Type B pancreatic cell (in vitro differentiated cells): ENCODE measurements at regions not wholly inside any gene's neighbourhood (a gene's known extent, or its start where the extent isn't known, plus 50 kb on each side); places are given as distances from the start of the nearest gene placed in this dataset.

Source experiments
- DNase-seq: peaks from one replicate; pipeline ENCODE4 v3.0.0; 2021; ENCODE audit warnings: mixed read lengths; ENCODE audit not compliant: unreplicated experiment; ENCODE audit errors: extremely low spot score
- H3K27ac Mint-ChIP-seq: 2 replicates; pipeline ENCODE4 v1.8.0; 2021; ENCODE audit warnings: mild to moderate bottlenecking, mixed read lengths
- H3K27me3 Mint-ChIP-seq: 2 replicates; pipeline ENCODE4 v1.8.0; 2021; ENCODE audit warnings: mixed read lengths
- H3K36me3 Mint-ChIP-seq: 2 replicates; pipeline ENCODE4 v1.8.0; 2021; ENCODE audit warnings: mixed read lengths
- H3K4me1 Mint-ChIP-seq: one replicate; pipeline ENCODE4 v1.8.0; 2021; ENCODE audit warnings: mixed read lengths; ENCODE audit not compliant: unreplicated experiment
- H3K4me3 Mint-ChIP-seq: 2 replicates; pipeline ENCODE4 v1.8.0; 2021; ENCODE audit warnings: mild to moderate bottlenecking, mixed read lengths
- H3K9me3 Mint-ChIP-seq: 2 replicates; pipeline ENCODE4 v1.8.0; 2021; ENCODE audit warnings: mixed read lengths
- TF ChIP-seq, protein P1 (sequence below): fragments of 200-600 bp; sonication (generic); conservative IDR thresholded peaks from 2 replicates; pipeline ENCODE4 v1.5.0; 2021; ENCODE audit warnings: antibody characterized with exemption, mild to moderate bottlenecking

DNA sequence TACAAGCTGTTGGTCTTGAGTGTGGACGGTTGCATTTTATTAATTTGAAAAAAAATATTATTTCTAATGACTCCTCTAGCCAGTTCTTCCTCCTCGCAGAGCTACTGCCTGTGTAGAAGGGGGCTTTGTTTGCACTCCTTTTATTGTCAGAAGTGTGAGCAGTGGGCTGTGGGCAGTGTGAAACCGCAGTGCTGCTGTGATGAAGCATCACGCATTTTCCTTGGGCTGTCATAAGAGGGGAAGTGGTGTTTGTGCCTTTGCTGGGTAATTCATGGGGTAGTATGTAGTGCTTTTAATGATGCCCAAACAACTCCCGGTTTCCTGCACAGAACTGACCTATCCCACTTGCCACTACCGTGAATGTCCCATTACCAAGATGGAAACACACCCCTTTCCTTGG, 357.3 kb downstream of the ZNF536 start:
- H3K27ac Mint-ChIP-seq, result no peak overlapping the region
- DNase-seq, result no peak
- peaks cover 7% of the 10 kb centered on the region for H3K4me1 Mint-ChIP-seq
- TF ChIP-seq, protein P1, sequence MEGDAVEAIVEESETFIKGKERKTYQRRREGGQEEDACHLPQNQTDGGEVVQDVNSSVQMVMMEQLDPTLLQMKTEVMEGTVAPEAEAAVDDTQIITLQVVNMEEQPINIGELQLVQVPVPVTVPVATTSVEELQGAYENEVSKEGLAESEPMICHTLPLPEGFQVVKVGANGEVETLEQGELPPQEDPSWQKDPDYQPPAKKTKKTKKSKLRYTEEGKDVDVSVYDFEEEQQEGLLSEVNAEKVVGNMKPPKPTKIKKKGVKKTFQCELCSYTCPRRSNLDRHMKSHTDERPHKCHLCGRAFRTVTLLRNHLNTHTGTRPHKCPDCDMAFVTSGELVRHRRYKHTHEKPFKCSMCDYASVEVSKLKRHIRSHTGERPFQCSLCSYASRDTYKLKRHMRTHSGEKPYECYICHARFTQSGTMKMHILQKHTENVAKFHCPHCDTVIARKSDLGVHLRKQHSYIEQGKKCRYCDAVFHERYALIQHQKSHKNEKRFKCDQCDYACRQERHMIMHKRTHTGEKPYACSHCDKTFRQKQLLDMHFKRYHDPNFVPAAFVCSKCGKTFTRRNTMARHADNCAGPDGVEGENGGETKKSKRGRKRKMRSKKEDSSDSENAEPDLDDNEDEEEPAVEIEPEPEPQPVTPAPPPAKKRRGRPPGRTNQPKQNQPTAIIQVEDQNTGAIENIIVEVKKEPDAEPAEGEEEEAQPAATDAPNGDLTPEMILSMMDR, result no peak
- H3K9me3 Mint-ChIP-seq, result no peaks in the 10 kb centered on the region
- H3K27me3 Mint-ChIP-seq, result peaks cover 16% of the 10 kb centered on the region
- no peak overlapping the region for H3K4me3 Mint-ChIP-seq
- no peaks in the 10 kb centered on the region for H3K36me3 Mint-ChIP-seq

GRCh38 chr19:30722761-30723160, 350.6 kb downstream of the ZNF536 start:
- Mint-ChIP-seq H3K4me1 (peaks cover 31% of the 10 kb centered on the region), H3K9me3 (no peaks in the 10 kb centered on the region), H3K27ac (no peak overlapping the region), H3K4me3 (no peak overlapping the region), H3K36me3 (no peaks in the 10 kb centered on the region), H3K27me3 (peaks cover 33% of the 10 kb centered on the region)
- DNase-seq, result no peak
- TF ChIP-seq, protein P1, result no peak

GRCh38 chr19:30722186-30722585, 350.0 kb downstream of the ZNF536 start:
- TF ChIP-seq, protein P1, result no peak
- no peaks in the 10 kb centered on the region for H3K9me3 Mint-ChIP-seq
- DNase-seq, result no peak
- no peak overlapping the region for H3K4me3 Mint-ChIP-seq
- H3K27ac Mint-ChIP-seq, result no peak overlapping the region
- H3K4me1 Mint-ChIP-seq, result peaks cover 33% of the 10 kb centered on the region
- no peaks in the 10 kb centered on the region for H3K36me3 Mint-ChIP-seq
- peaks cover 33% of the 10 kb centered on the region for H3K27me3 Mint-ChIP-seq

DNA sequence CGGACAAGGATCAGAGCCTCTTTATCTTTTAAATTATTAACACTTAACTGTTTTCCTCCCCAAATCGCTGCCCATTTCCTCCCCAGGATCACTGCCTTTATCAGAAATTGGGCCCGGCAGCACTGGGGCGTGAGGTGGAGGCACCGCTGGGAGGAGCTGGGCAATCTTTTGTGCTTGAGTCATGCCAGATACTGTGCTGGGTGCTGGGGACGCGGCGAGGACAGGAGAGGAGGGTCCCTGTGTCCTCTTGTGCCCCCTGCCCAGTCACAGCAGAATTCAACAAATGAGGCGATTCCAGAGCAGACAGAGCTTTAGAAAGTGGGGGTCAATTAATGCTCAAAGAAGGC, 347.8 kb downstream of the ZNF536 start:
- Mint-ChIP-seq H3K4me1 (peaks cover 33% of the 10 kb centered on the region), H3K9me3 (no peaks in the 10 kb centered on the region), H3K27me3 (peaks cover 41% of the 10 kb centered on the region), H3K36me3 (no peaks in the 10 kb centered on the region), H3K4me3 (peak overlapping the region; percentile 64), H3K27ac (no peak overlapping the region)
- no peak for DNase-seq
- TF ChIP-seq, protein P1, result no peak

DNA sequence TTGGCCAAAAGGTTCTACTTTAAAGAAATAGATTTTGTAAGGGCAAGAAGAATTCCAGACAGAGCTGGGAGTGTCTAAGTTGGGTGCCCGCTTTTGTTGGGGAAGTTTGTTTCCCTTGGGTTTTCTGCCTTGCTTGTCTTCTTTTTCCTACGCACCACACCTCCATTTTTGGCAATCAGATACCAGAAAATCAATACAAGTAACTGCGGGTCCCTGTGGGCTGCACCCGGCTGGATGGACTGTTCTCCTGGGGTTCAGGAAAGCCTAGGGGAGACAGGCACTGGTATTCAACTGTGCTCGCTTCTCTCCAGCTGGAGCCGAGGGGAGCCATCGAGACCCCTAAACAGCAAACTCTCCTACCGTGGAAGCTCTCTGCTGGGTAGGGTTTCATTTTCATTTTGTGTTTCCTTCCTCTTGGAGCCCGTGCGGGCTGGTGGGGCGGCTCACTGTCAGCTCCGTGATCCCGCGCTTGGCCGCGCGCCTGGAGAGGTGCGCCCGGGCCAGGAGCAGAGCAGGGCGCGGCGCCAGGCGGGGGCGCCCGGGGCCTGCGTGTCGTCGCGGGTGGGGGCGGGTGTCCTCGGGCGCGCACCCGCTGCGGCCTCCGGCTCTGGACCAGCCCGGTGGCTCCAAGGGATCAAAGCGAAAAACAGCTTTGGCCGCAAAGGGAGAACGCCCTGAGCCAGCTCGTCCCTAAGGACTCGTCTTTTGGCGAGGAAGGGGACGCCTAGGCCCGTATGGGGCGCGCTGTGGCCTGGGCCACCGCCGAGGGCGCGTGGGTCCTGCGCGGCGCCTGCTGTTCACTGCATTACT, 347.2 kb downstream of the ZNF536 start:
- no peak for DNase-seq
- H3K36me3 Mint-ChIP-seq, result no peaks in the 10 kb centered on the region
- peaks cover 33% of the 10 kb centered on the region for H3K4me1 Mint-ChIP-seq
- H3K4me3 Mint-ChIP-seq, result peak overlapping the region; percentile 84
- TF ChIP-seq, protein P1, result peak; percentile 12
- H3K27me3 Mint-ChIP-seq, result peaks cover 43% of the 10 kb centered on the region
- no peaks in the 10 kb centered on the region for H3K9me3 Mint-ChIP-seq
- peak overlapping the region; percentile 72 for H3K27ac Mint-ChIP-seq
